Naive thymus-derived CD8-positive, alpha-beta T cell (primary cell): ENCODE measurements at regions not wholly inside any gene's neighbourhood (a gene's known extent, or its start where the extent isn't known, plus 50 kb on each side); places are given as distances from the start of the nearest gene placed in this dataset.

Experiments used
- ATAC-seq, 2 donors: fragments of 150-1000 bp; cut with Tn5 transposase in 1 of 2; sonication (Bioruptor Pico), chemical (Tn5 transposase) in 1 of 2; 1 replicate in 1 of 2; 2 replicates in 1 of 2; pipeline ENCODE4 v1.10.0; 2021; ENCODE audit warnings: mild to moderate bottlenecking in 2 of 2, moderate library complexity in 2 of 2
- POLR2A ChIA-PET: fragments of 350-600 bp; sonication (Branson Sonifier 250); formaldehyde crosslinking; loops from one replicate; lab custom pipeline; 2021; ENCODE audit warnings: antibody characterized with exemption; lab: Charles Lee
- DNase-seq, 10 donors: peaks; one replicate each; pipeline versions ENCODE4 v3.0.0 to v3.0.0-alpha.2; 2020 to 2022
- H3K27ac Mint-ChIP-seq, 10 donors: one replicate each; pipeline ENCODE4 v1.8.0; 2020 to 2022; ENCODE audit warnings: mild to moderate bottlenecking in 10 of 10, mixed read lengths in 10 of 10, moderate library complexity in 4 of 10, inconsistent platforms in 1 of 10
- H3K27me3 Mint-ChIP-seq, 5 donors: one replicate each; pipeline ENCODE4 v1.8.0; 2021 to 2022; ENCODE audit warnings: mixed read lengths in 5 of 5
- H3K36me3 Mint-ChIP-seq, 3 donors: one replicate each; pipeline ENCODE4 v1.8.0; 2020 to 2022; ENCODE audit warnings: mixed read lengths in 3 of 3, mild to moderate bottlenecking in 2 of 3, inconsistent platforms in 1 of 3
- H3K4me1 Mint-ChIP-seq, 4 donors: one replicate each; pipeline ENCODE4 v1.8.0; 2021 to 2022; ENCODE audit warnings: mixed read lengths in 4 of 4
- H3K4me3 Mint-ChIP-seq, 10 donors: one replicate each; pipeline ENCODE4 v1.8.0; 2020 to 2022; ENCODE audit warnings: mild to moderate bottlenecking in 10 of 10, mixed read lengths in 10 of 10, moderate library complexity in 6 of 10, inconsistent platforms in 1 of 10
- H3K9me3 Mint-ChIP-seq, 9 donors: one replicate each; pipeline ENCODE4 v1.8.0; 2020 to 2022; ENCODE audit warnings: mixed read lengths in 9 of 9, mild to moderate bottlenecking in 3 of 9, inconsistent platforms in 1 of 9, moderate library complexity in 1 of 9

DNA sequence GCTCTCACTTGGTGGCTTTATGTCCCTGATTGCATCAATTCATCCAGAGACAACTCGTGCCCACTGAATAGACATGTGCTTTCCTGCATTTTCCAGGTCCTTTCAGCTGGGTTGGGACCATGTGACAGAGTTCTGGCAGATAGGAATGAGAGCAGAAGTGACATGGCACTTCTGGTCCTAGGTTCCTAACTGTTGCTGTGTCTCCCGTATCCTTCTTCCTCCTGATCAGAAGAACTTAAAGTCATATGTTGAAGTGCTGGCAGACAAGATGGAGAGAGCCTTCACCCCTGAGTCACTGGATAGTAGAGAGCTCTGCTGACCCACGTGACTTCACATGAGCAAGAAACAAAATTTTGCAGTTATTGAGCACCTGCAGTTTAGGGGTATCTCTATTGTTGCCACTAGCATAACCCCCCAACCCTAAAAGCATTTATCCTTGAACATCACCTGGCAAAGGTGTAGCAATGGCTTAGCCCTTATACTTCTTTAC, 80.0 kb downstream of the NREP start:
- Mint-ChIP-seq H3K27me3 (peaks cover 0 to 21% (median 2%) of the 10 kb centered on the region in 5 donors), H3K9me3 (no peaks in the 10 kb centered on the region), H3K27ac (no peak overlapping the region), H3K36me3 (no peaks in the 10 kb centered on the region), H3K4me1 (no peaks in the 10 kb centered on the region), H3K4me3 (no peak overlapping the region)
- POLR2A ChIA-PET: no interaction called here
- DNase-seq: no peak
- no peak for ATAC-seq

GRCh38 chr5:111676466-111676865, 80.5 kb downstream of the NREP start:
- H3K4me1 Mint-ChIP-seq: no peaks in the 10 kb centered on the region
- DNase-seq (no peak), ATAC-seq (no peak)
- H3K27me3 Mint-ChIP-seq: peaks cover 0 to 21% (median 2%) of the 10 kb centered on the region in 5 donors
- no peak overlapping the region for H3K27ac Mint-ChIP-seq
- no peak overlapping the region for H3K4me3 Mint-ChIP-seq
- H3K36me3 Mint-ChIP-seq: no peaks in the 10 kb centered on the region
- POLR2A ChIA-PET: no interaction called here
- H3K9me3 Mint-ChIP-seq: no peaks in the 10 kb centered on the region

DNA sequence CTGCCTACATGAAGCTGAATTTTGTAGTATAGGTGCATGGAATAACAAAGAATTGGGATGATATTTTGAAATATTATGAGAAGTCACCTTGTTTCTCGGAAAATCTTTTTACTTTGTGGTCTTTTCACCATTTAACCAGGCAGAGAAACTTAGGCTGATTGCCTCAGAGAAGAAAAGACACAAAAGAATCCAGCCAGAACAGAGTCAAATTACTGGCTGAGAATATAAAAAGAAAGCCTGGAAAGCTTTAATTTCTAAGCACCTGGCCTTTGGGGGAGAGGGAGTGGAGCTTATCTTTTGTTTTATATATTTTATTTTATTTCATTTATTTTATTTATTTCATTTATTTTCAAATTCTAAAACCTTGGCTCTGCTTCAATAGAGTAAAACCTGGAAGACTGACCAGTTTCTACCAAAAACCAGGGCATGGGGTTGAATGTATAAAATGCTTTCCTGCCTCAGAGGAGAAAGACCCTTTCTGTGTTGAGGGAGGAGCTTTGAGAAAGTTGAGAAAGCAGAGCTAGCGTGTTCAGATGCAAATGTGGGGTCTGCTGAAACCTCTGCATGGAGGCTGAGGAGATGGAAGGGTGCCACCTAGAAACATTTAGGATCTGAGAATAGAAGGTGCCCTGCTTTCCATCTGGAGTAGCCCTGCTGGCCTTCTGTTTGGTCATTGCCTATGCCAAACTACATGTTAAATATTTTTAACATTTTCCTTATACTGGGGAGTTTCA, 81.6 kb downstream of the NREP start:
- no peak overlapping the region for H3K4me3 Mint-ChIP-seq
- H3K27ac Mint-ChIP-seq: no peak overlapping the region
- no peaks in the 10 kb centered on the region for H3K36me3 Mint-ChIP-seq
- ATAC-seq (no peak), DNase-seq (no peak)
- H3K9me3 Mint-ChIP-seq: no peaks in the 10 kb centered on the region
- H3K4me1 Mint-ChIP-seq: no peaks in the 10 kb centered on the region
- POLR2A ChIA-PET: no interaction called here
- peaks cover 0 to 16% (median 0%) of the 10 kb centered on the region in 5 donors for H3K27me3 Mint-ChIP-seq

DNA sequence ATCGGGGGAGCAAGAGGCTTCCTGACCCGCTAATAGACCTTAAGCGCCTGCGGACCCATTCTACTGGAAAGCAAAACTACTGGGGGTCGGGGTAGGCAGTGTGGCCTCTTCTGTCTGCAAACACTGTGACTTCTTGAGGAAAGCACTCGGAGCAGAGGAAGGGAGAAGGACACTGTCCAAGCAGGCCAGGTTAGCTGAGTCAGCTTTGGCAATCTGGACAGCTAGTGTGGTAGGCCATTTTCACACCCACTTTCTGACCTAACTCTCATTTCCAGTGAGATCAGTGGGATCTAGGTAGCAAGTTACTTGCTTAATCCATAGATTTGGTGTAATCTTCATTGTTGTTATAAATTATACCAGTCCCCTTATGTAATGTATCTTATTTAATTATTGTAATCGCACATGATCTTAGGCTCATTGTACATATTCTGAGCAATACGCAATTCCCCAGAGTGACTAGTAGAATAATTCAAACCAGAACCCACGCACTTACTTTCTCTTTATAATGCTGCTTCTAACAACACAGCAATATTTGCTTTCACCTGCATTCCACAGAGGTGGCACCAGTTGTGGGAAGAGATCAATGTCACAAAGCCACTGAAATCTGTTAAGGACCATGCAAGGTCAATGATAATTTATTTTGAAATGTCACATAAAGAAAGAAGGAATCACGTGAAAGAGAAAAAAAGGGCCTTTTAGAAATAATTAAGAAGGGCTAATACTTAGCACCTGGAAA, 82.9 kb downstream of the NREP start:
- Mint-ChIP-seq H3K9me3 (no peaks in the 10 kb centered on the region), H3K36me3 (no peaks in the 10 kb centered on the region), H3K4me1 (no peaks in the 10 kb centered on the region), H3K4me3 (no peak overlapping the region), H3K27me3 (peaks cover 0 to 16% (median 2%) of the 10 kb centered on the region in 5 donors), H3K27ac (no peak overlapping the region)
- DNase-seq (no peak), ATAC-seq (no peak)
- POLR2A ChIA-PET: no interaction called here

- H3K4me3 Mint-ChIP-seq: no peak overlapping the region
These were observed 84.9 kb downstream of the NREP start for GRCh38 chr5:111672099-111672498.

GRCh38 chr5:111670826-111671492, 86.0 kb downstream of the NREP start:
- no peak overlapping the region for H3K4me3 Mint-ChIP-seq
- DNase-seq: no peak
- ATAC-seq: no peak
- peaks cover 0 to 15% (median 2%) of the 10 kb centered on the region in 5 donors for H3K27me3 Mint-ChIP-seq
- no peaks in the 10 kb centered on the region for H3K4me1 Mint-ChIP-seq
- POLR2A ChIA-PET: no interaction called here
- no peaks in the 10 kb centered on the region for H3K9me3 Mint-ChIP-seq
- no peaks in the 10 kb centered on the region for H3K36me3 Mint-ChIP-seq
- no peak overlapping the region for H3K27ac Mint-ChIP-seq

More at GRCh38 chr5:111672099-111672498, 84.9 kb downstream of the NREP start:
- no peak for ATAC-seq
- H3K27me3 Mint-ChIP-seq: peaks cover 0 to 14% (median 2%) of the 10 kb centered on the region in 5 donors
- POLR2A ChIA-PET: no interaction called here
- H3K27ac Mint-ChIP-seq: no peak overlapping the region
- H3K9me3 Mint-ChIP-seq: no peaks in the 10 kb centered on the region
- no peaks in the 10 kb centered on the region for H3K36me3 Mint-ChIP-seq
- no peak for DNase-seq
- no peaks in the 10 kb centered on the region for H3K4me1 Mint-ChIP-seq

DNA sequence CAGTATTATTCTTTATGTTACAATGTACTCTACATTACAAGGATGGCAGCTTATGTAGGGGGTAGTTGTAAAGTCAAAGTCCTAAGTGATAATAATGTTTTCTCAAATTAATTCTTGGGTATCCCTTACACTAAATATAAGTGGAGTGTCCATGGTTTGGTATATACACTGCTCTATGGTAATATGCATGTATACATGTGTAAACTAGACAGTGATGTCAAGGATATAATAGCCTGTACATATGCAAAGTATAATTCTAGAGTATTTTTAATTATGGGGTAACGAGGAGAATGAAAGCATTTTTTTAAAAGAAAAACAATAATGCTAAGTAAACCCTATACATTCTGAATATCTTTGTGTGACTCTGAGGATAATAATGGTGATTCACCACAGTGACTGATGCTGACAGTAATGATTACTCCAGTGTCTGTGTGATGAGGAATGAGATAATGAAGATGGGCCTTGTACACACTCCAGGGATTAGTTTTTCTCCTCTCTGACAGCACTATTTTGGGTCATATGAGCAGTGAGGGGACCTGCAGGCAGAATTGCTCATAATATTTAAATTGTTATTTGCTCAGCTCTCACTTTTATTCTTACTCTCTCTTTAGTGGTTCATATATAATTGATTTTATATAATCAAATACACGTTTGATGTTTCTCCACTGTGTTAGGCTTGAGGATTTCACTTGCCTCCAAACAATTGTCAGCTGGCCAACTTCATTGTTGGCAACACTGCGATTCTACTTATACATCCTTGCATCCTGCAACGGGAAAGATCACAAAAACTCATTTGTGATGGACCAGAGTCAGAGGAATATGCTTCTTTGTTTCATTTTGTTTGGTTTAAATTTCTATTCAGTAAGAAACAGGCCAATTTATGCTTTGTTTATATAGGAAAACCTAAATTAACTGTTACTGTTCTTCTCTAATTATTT, 88.2 kb downstream of the NREP start:
- Mint-ChIP-seq H3K27me3 (peaks cover 0 to 8% (median 0%) of the 10 kb centered on the region in 5 donors), H3K36me3 (no peaks in the 10 kb centered on the region), H3K4me3 (no peak overlapping the region), H3K27ac (no peak overlapping the region), H3K4me1 (peaks cover 0 to under 1% (median 0%) of the 10 kb centered on the region in 4 donors), H3K9me3 (no peaks in the 10 kb centered on the region)
- ATAC-seq (no peak), DNase-seq (no peak)
- POLR2A ChIA-PET: no interaction called here

- POLR2A ChIA-PET: no interaction called here
These were observed 89.8 kb downstream of the NREP start for GRCh38 chr5:111667128-111667736.

DNA sequence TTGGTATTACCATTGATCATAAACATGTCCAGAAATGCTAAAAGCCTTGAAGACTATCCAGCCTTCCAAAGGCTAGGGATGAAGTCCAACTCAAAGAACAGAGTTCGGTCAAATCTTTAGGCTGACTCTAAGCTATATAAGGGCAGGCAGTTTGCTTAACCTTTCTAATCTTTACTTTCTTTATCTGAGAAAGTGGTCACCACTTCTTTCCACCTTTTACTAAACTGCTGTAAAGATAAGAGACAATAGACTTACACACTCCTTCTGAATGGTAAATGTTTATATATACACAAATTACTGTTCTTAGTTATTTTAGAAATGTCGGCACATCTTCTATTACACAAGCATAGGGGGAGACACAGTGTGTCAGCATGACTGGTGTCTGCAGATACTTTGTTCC, 100.4 kb downstream of the NREP start:
- POLR2A ChIA-PET: no interaction called here
- Mint-ChIP-seq H3K27ac (no peak overlapping the region), H3K9me3 (peaks cover 0 to 22% (median 10%) of the 10 kb centered on the region in 9 donors), H3K36me3 (peaks cover 0 to 3% (median 2%) of the 10 kb centered on the region in 3 donors), H3K27me3 (peaks cover 0 to 6% (median 2%) of the 10 kb centered on the region in 5 donors), H3K4me3 (no peak overlapping the region), H3K4me1 (no peaks in the 10 kb centered on the region)
- DNase-seq (no peak), ATAC-seq (no peak)

More at GRCh38 chr5:111667128-111667736, 89.8 kb downstream of the NREP start:
- H3K27me3 Mint-ChIP-seq: peaks cover 0 to 4% (median 0%) of the 10 kb centered on the region in 5 donors
- H3K36me3 Mint-ChIP-seq: no peaks in the 10 kb centered on the region
- no peak for DNase-seq
- H3K27ac Mint-ChIP-seq: peak overlapping the region in 1 of 10 donors; percentile 67
- ATAC-seq: no peak
- no peak overlapping the region for H3K4me3 Mint-ChIP-seq
- peaks cover 0 to 2% (median 0%) of the 10 kb centered on the region in 4 donors for H3K4me1 Mint-ChIP-seq
- H3K9me3 Mint-ChIP-seq: no peaks in the 10 kb centered on the region

- no peak for ATAC-seq
- POLR2A ChIA-PET: no interaction called here
These were observed 101.6 kb downstream of the NREP start for GRCh38 chr5:111655169-111655924.

DNA sequence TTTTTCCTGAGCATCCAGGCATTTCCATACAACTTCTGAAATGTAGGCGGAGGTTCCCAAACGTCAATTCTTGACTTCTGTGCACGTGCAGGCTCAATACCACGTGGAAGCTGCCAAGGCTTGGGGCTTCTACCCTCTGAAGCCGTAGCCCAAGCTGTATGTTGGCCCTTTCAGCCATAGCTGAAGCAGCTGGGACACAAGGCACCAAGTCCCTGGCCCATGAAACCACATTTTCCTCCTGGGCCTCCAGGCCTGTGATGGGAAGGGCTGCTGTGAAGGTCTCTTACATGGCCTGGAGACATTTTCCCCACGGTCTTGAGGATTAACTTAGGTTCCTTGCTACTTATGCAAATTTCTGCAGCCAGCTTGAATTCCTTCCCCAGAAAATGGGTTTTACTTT, 103.6 kb downstream of the NREP start:
- DNase-seq (no peak), ATAC-seq (no peak)
- peaks cover 0 to 6% (median 0%) of the 10 kb centered on the region in 9 donors for H3K9me3 Mint-ChIP-seq
- H3K27ac Mint-ChIP-seq: no peak overlapping the region
- H3K4me1 Mint-ChIP-seq: no peaks in the 10 kb centered on the region
- H3K4me3 Mint-ChIP-seq: no peak overlapping the region
- no peaks in the 10 kb centered on the region for H3K36me3 Mint-ChIP-seq
- POLR2A ChIA-PET: no interaction called here
- H3K27me3 Mint-ChIP-seq: peaks cover 0 to 6% (median 2%) of the 10 kb centered on the region in 5 donors

More at GRCh38 chr5:111655169-111655924, 101.6 kb downstream of the NREP start:
- Mint-ChIP-seq H3K27me3 (peaks cover 0 to 6% (median 2%) of the 10 kb centered on the region in 5 donors), H3K9me3 (peaks cover 0 to 13% (median 5%) of the 10 kb centered on the region in 9 donors), H3K4me3 (no peak overlapping the region), H3K36me3 (peaks cover 0 to under 1% (median 0%) of the 10 kb centered on the region in 3 donors), H3K27ac (no peak overlapping the region), H3K4me1 (no peaks in the 10 kb centered on the region)
- no peak for DNase-seq
